Adrenal gland (tissue), 5 donors: ENCODE measurements at regions not wholly inside any gene's neighbourhood (a gene's known extent, or its start where the extent isn't known, plus 50 kb on each side); places are given as distances from the start of the nearest gene placed in this dataset.

ENCODE experiments used
- POLR2A ChIP-seq, 2 donors: fragments of 450-650 bp; IDR thresholded peaks; one replicate each; pipeline ENCODE4 v1.6.1; 2017; ENCODE audit warnings: antibody characterized with exemption in 2 of 2, mild to moderate bottlenecking in 2 of 2, moderate library complexity in 1 of 2
- TF ChIP-seq, protein P1 (sequence below), 6 experiments: fragments of 450-650 bp in 4 of 6; fragments of 200-600 bp in 2 of 6; sonication (generic) in 1 of 6; IDR thresholded peaks; 1 replicate in 5 of 6; 2 replicates in 1 of 6; pipeline versions ENCODE4 v1.5.1 to v1.8.0; 2016 to 2021; ENCODE audit warnings: antibody characterized with exemption in 6 of 6, mild to moderate bottlenecking in 2 of 6, moderate library complexity in 1 of 6
- donor health status: DM: no; HTN: no; CAD: no.

DNA sequence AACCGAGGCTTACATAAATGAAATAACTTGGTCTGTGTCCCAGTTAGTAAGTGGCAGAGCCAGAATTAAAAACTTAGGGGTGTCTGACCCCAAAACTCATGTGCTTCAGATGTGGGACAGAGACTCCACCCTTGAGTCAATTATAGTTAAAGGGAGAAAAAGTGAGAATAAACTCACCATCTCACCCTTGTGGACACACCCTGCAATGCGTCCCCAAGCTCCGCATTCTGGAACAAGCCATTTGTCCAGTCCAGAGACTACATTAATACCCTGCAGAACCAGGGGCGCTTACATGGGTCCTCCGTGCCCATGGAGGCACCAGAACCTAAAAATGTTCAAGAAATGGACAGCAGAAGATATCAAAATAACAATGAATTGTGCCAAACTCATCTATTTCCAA lies 207.0 kb upstream of the ZNF507 start:
- TF ChIP-seq, protein P1, sequence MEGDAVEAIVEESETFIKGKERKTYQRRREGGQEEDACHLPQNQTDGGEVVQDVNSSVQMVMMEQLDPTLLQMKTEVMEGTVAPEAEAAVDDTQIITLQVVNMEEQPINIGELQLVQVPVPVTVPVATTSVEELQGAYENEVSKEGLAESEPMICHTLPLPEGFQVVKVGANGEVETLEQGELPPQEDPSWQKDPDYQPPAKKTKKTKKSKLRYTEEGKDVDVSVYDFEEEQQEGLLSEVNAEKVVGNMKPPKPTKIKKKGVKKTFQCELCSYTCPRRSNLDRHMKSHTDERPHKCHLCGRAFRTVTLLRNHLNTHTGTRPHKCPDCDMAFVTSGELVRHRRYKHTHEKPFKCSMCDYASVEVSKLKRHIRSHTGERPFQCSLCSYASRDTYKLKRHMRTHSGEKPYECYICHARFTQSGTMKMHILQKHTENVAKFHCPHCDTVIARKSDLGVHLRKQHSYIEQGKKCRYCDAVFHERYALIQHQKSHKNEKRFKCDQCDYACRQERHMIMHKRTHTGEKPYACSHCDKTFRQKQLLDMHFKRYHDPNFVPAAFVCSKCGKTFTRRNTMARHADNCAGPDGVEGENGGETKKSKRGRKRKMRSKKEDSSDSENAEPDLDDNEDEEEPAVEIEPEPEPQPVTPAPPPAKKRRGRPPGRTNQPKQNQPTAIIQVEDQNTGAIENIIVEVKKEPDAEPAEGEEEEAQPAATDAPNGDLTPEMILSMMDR (IDR thresholded peaks at IDR 0.05), result no peak
- TF ChIP-seq POLR2A (IDR thresholded peaks at IDR 0.05), result no peak
